HG03354 (cell line): ENCODE measurements at regions not wholly inside any gene's neighbourhood (a gene's known extent, or its start where the extent isn't known, plus 50 kb on each side); places are given as distances from the start of the nearest gene placed in this dataset.
"Not testable (repeated sequence)": the region's sequence is repeated elsewhere in the genome, so short reads cannot be mapped to it uniquely, and the experiment has no call there.

Source experiments
- ATAC-seq: cut with Tn5 transposase; IDR thresholded peaks from one replicate; pipeline ENCODE4 v1.9.1; 2021; ENCODE audit warnings: mild to moderate bottlenecking; ENCODE audit not compliant: unreplicated experiment, poor library complexity, severe bottlenecking

GRCh38 chr13:110014719-110015118 is 228.3 kb upstream of the IRS2 start:
- no peak for ATAC-seq

- no peak for ATAC-seq
Measured at GRCh38 chr13:110012102-110012739, 225.8 kb upstream of the IRS2 start.

GRCh38 chr13:110010404-110011138 is 224.2 kb upstream of the IRS2 start:
- ATAC-seq, result no peak

GRCh38 chr13:110008816-110009215 is 222.4 kb upstream of the IRS2 start:
- ATAC-seq, result no peak

GRCh38 chr13:110006304-110006703 is 219.9 kb upstream of the IRS2 start:
- no peak for ATAC-seq

GRCh38 chr13:110005563-110005962 is 219.2 kb upstream of the IRS2 start:
- no peak for ATAC-seq

GRCh38 chr13:110004814-110005213 is 218.4 kb upstream of the IRS2 start:
- no peak for ATAC-seq

- ATAC-seq, result no peak
Measured at GRCh38 chr13:110001670-110002275, 215.4 kb upstream of the IRS2 start.

GRCh38 chr13:110000534-110001345 is 214.4 kb upstream of the IRS2 start:
- no peak for ATAC-seq

GRCh38 chr13:109999659-110000533 is 213.5 kb upstream of the IRS2 start:
- no peak for ATAC-seq

GRCh38 chr13:109998684-109999533 is 212.5 kb upstream of the IRS2 start:
- ATAC-seq, result no peak

- no peak for ATAC-seq
Measured at GRCh38 chr13:109998037-109998436, 211.7 kb upstream of the IRS2 start.

GRCh38 chr13:109997056-109997595 is 210.7 kb upstream of the IRS2 start:
- not testable (repeated sequence) for ATAC-seq

- ATAC-seq, result no peak
Measured at GRCh38 chr13:109996404-109996960, 210.1 kb upstream of the IRS2 start.

GRCh38 chr13:109995578-109995977 is 209.2 kb upstream of the IRS2 start:
- ATAC-seq, result no peak

- ATAC-seq, result no peak
Measured at GRCh38 chr13:109990296-109990695, 203.9 kb upstream of the IRS2 start.

GRCh38 chr13:109989686-109990085 is 203.3 kb upstream of the IRS2 start:
- ATAC-seq, result no peak

GRCh38 chr13:109989155-109989554 is 202.8 kb upstream of the IRS2 start:
- no peak for ATAC-seq
